CD14-positive monocyte (primary cell): ENCODE measurements at regions not wholly inside any gene's neighbourhood (a gene's known extent, or its start where the extent isn't known, plus 50 kb on each side); places are given as distances from the start of the nearest gene placed in this dataset.
"Not testable (repeated sequence)": the region's sequence is repeated elsewhere in the genome, so short reads cannot be mapped to it uniquely, and the experiment has no call there.

ENCODE experiments used
- DNase-seq, 3 donors: peaks; one replicate each; pipeline ENCODE4 v3.0.0-alpha.2; 2011 to 2022
- H2AFZ ChIP-seq: 2 replicates; pipeline ENCODE4 v1.6.0; 2012; ENCODE audit warnings: mild to moderate bottlenecking, low read depth, low read length, inconsistent platforms; ENCODE audit not compliant: insufficient read depth, poor library complexity, severe bottlenecking
- H3K27ac ChIP-seq, 2 donors: 1 replicate in 1 of 2; 2 replicates in 1 of 2; pipeline ENCODE4 v1.5.1; 2012 to 2013; ENCODE audit warnings: low read length in 2 of 2, control low read depth in 1 of 2, inconsistent platforms in 1 of 2, low read depth in 1 of 2, mild to moderate bottlenecking in 1 of 2
- H3K27me3 ChIP-seq, 2 donors: one replicate each; pipeline versions ENCODE4 v1.6.0 to v1.6.1; 2011 to 2013; ENCODE audit warnings: low read length in 2 of 2; ENCODE audit not compliant: control insufficient read depth in 2 of 2, insufficient read depth in 2 of 2
- H3K36me3 ChIP-seq, 2 donors: replicated peaks in 1 of 2; 1 replicate in 1 of 2; 2 replicates in 1 of 2; pipeline versions ENCODE4 v1.5.1 to v1.6.1; 2012 to 2013; ENCODE audit warnings: low read length in 2 of 2, control low read depth in 1 of 2, inconsistent platforms in 1 of 2, mild to moderate bottlenecking in 1 of 2; ENCODE audit not compliant: insufficient read depth in 2 of 2, control insufficient read depth in 1 of 2
- H3K4me1 ChIP-seq, 2 donors: 1 replicate in 1 of 2; 2 replicates in 1 of 2; pipeline versions ENCODE4 v1.5.1 to v1.6.1; 2012 to 2013; ENCODE audit warnings: low read length in 2 of 2, control low read depth in 1 of 2, inconsistent platforms in 1 of 2, mild to moderate bottlenecking in 1 of 2, moderate library complexity in 1 of 2; ENCODE audit not compliant: insufficient read depth in 2 of 2, control insufficient read depth in 1 of 2
- H3K4me2 ChIP-seq: replicated peaks from 2 replicates; pipeline ENCODE3; 2012; ENCODE audit warnings: low read length, moderate library complexity, mild to moderate bottlenecking; ENCODE audit not compliant: poor library complexity, severe bottlenecking; ENCODE audit errors: extremely low read depth
- H3K4me3 ChIP-seq, 3 experiments: fragments of 200-600 bp in 1 of 3; sonication (generic) in 1 of 3; replicated peaks in 1 of 3; 1 replicate in 2 of 3; 2 replicates in 1 of 3; pipeline ENCODE4 v1.5.1; 2011 to 2013; ENCODE audit warnings: low read length in 3 of 3, mild to moderate bottlenecking in 3 of 3, control low read depth in 2 of 3, low read depth in 2 of 3, inconsistent platforms in 1 of 3, moderate library complexity in 1 of 3
- H3K79me2 ChIP-seq: 2 replicates; pipeline ENCODE4 v1.6.0; 2012; ENCODE audit warnings: mild to moderate bottlenecking, control low read depth, inconsistent platforms, low read length, moderate library complexity; ENCODE audit not compliant: insufficient read depth
- H3K9ac ChIP-seq: 2 replicates; pipeline ENCODE4 v1.6.0; 2017; ENCODE audit warnings: low read length, mild to moderate bottlenecking; ENCODE audit not compliant: insufficient read depth, poor library complexity, severe bottlenecking
- H3K9me3 ChIP-seq, 2 donors: replicated peaks in 1 of 2; 1 replicate in 1 of 2; 2 replicates in 1 of 2; pipeline versions ENCODE4 v1.5.1 to v1.6.1; 2012 to 2013; ENCODE audit warnings: low read length in 2 of 2, control low read depth in 1 of 2; ENCODE audit not compliant: control insufficient read depth in 1 of 2, insufficient read depth in 1 of 2
- H4K20me1 ChIP-seq: 2 replicates; pipeline ENCODE4 v1.6.0; 2012; ENCODE audit warnings: mild to moderate bottlenecking, low read length, control low read depth, moderate library complexity; ENCODE audit not compliant: insufficient read depth
- H3K27ac Mint-ChIP-seq, 7 donors: one replicate each; pipeline ENCODE4 v1.8.0; 2020; ENCODE audit warnings: mild to moderate bottlenecking in 7 of 7, mixed read lengths in 7 of 7, moderate library complexity in 6 of 7, inconsistent platforms in 2 of 7
- H3K27me3 Mint-ChIP-seq, 3 donors: one replicate each; pipeline ENCODE4 v1.8.0; 2021 to 2022; ENCODE audit warnings: low read depth in 3 of 3, mild to moderate bottlenecking in 3 of 3, mixed read lengths in 3 of 3, moderate library complexity in 3 of 3, inconsistent platforms in 1 of 3
- H3K36me3 Mint-ChIP-seq, 2 donors: one replicate each; pipeline ENCODE4 v1.8.0; 2020; ENCODE audit warnings: mixed read lengths in 2 of 2, inconsistent platforms in 1 of 2, mild to moderate bottlenecking in 1 of 2
- H3K4me1 Mint-ChIP-seq: one replicate; pipeline ENCODE4 v1.8.0; 2020; ENCODE audit warnings: mild to moderate bottlenecking, mixed read lengths
- H3K4me3 Mint-ChIP-seq, 2 donors: one replicate each; pipeline ENCODE4 v1.8.0; 2020; ENCODE audit warnings: mild to moderate bottlenecking in 2 of 2, mixed read lengths in 2 of 2, moderate library complexity in 1 of 2
- H3K9me3 Mint-ChIP-seq, 7 donors: one replicate each; pipeline ENCODE4 v1.8.0; 2020 to 2022; ENCODE audit warnings: mixed read lengths in 7 of 7, mild to moderate bottlenecking in 6 of 7, moderate library complexity in 6 of 7, inconsistent platforms in 2 of 7
- CTCF ChIP-seq: fragments of 200-600 bp; IDR thresholded peaks from one replicate; pipeline ENCODE4 v1.8.0; 2022; ENCODE audit warnings: antibody characterized with exemption, mild to moderate bottlenecking
- WGBS: methylation state at CpG from one replicate; pipeline ENCODE4 v1.1.5; 2013; ENCODE audit warnings: missing lambda C conversion rate; ENCODE audit not compliant: insufficient coverage; 5-methylcytosine and 5-hydroxymethylcytosine counted together
- intact Hi-C, 2 donors: fragments of 100-400 bp; cut with micrococcal nuclease; formaldehyde crosslinking; loops; one replicate each; pipeline versions ENCODE4 v1.15.0 to v1.15.1; 2023

- DNase-seq, result no peak
- Histone ChIP-seq H3K36me3 (no peaks in the 10 kb centered on the region), H3K9ac (no peak overlapping the region), H3K27me3 (no peaks in the 10 kb centered on the region), H2AFZ (no peak overlapping the region), H4K20me1 (no peaks in the 10 kb centered on the region), H3K27ac (no peak overlapping the region), H3K9me3 (peaks cover 4 to 31% of the 10 kb centered on the region in 2 donors), H3K4me2 (no peak overlapping the region), H3K79me2 (no peaks in the 10 kb centered on the region), H3K4me1 (no peaks in the 10 kb centered on the region), H3K4me3 (no peak overlapping the region)
- no peak for TF ChIP-seq CTCF
- 90% methylated on average over 8 of the region's 11 CpGs for WGBS
- Mint-ChIP-seq H3K4me1 (no peaks in the 10 kb centered on the region), H3K9me3 (peaks cover 5 to 28% (median 18%) of the 10 kb centered on the region in 7 donors), H3K36me3 (no peaks in the 10 kb centered on the region), H3K27ac (peak overlapping the region in 1 of 7 donors; percentile 15), H3K27me3 (peaks cover 0 to 3% (median 1%) of the 10 kb centered on the region in 3 donors), H3K4me3 (no peak overlapping the region)
- intact Hi-C loops, result no loop called here
Measured at GRCh38 chr11:71321433-71322191, 69.2 kb upstream of the SHANK2 start.

- WGBS, result no CpG with 5 or more reads among the region's 1 CpG
- Mint-ChIP-seq H3K4me1 (no peaks in the 10 kb centered on the region), H3K36me3 (no peaks in the 10 kb centered on the region), H3K4me3 (no peak overlapping the region), H3K27me3 (peaks cover 0 to 1% (median 0%) of the 10 kb centered on the region in 3 donors), H3K9me3 (peaks cover 5 to 26% (median 21%) of the 10 kb centered on the region in 7 donors), H3K27ac (no peak overlapping the region)
- Histone ChIP-seq H3K27me3 (no peaks in the 10 kb centered on the region), H3K27ac (no peak overlapping the region), H3K4me3 (no peak overlapping the region), H3K4me1 (no peaks in the 10 kb centered on the region), H3K4me2 (no peak overlapping the region), H4K20me1 (no peaks in the 10 kb centered on the region), H3K79me2 (no peaks in the 10 kb centered on the region), H3K9ac (no peak overlapping the region), H2AFZ (no peak overlapping the region), H3K36me3 (no peaks in the 10 kb centered on the region), H3K9me3 (peaks cover 10 to 24% of the 10 kb centered on the region in 2 donors)
- no peak for TF ChIP-seq CTCF
- intact Hi-C loops, result no loop called here
- DNase-seq, result no peak
Measured at GRCh38 chr11:71316701-71317100, 64.3 kb upstream of the SHANK2 start.

GRCh38 chr11:71312616-71313015, 60.2 kb upstream of the SHANK2 start:
- H3K4me3 Mint-ChIP-seq, DNase-seq, H3K9me3 ChIP-seq, H3K4me3 ChIP-seq, H3K36me3 ChIP-seq, H3K4me2 ChIP-seq, H3K27me3 Mint-ChIP-seq, H3K4me1 ChIP-seq, H3K27me3 ChIP-seq, H3K36me3 Mint-ChIP-seq, intact Hi-C loops, H3K4me1 Mint-ChIP-seq, H3K27ac Mint-ChIP-seq, H3K9ac ChIP-seq, H3K79me2 ChIP-seq, H3K27ac ChIP-seq, H2AFZ ChIP-seq, H4K20me1 ChIP-seq: not testable (repeated sequence)
- H3K9me3 Mint-ChIP-seq, result peaks cover 0 to 15% (median 10%) of the 10 kb centered on the region in 7 donors
- 90% methylated on average over 3 of the region's 9 CpGs for WGBS
